ENCODE measurements at regions not wholly inside any gene's neighbourhood (a gene's known extent, or its start where the extent isn't known, plus 50 kb on each side); places are given as distances from the start of the nearest gene placed in this dataset.

DNA sequence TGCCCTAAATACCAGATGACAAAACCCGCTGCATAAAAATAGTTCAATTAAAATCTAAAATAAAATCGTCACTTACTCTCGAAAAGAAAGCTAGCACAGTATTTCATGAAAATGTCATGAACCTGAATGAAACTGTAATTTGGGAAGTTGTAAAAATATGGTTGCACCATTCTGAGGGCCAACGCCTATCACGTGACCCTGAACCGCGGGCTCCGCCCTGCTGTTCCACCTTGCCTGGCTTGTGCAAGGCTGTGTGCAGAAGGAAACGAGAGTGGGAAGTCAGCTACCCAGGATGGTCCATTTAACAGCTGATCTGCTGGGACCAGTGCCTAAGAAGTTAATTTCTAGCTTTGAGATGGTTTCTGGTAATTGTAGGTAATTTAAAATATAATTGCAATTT lies 91.7 kb upstream of the BMP4 start:
- TF ChIP-seq, protein P1, sequence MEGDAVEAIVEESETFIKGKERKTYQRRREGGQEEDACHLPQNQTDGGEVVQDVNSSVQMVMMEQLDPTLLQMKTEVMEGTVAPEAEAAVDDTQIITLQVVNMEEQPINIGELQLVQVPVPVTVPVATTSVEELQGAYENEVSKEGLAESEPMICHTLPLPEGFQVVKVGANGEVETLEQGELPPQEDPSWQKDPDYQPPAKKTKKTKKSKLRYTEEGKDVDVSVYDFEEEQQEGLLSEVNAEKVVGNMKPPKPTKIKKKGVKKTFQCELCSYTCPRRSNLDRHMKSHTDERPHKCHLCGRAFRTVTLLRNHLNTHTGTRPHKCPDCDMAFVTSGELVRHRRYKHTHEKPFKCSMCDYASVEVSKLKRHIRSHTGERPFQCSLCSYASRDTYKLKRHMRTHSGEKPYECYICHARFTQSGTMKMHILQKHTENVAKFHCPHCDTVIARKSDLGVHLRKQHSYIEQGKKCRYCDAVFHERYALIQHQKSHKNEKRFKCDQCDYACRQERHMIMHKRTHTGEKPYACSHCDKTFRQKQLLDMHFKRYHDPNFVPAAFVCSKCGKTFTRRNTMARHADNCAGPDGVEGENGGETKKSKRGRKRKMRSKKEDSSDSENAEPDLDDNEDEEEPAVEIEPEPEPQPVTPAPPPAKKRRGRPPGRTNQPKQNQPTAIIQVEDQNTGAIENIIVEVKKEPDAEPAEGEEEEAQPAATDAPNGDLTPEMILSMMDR (conservative IDR thresholded peaks at IDR 0.05 in 1 of 2, IDR thresholded peaks at IDR 0.05 in 1 of 2; ENCODE audit: low read depth in 1 of 2, low read length in 2 of 2) = no peak
- no peak for TF ChIP-seq EZH2 (IDR thresholded peaks at IDR 0.05; ENCODE audit: low read length, missing control alignments)
